H1 (cell line): ENCODE measurements at regions not wholly inside any gene's neighbourhood (a gene's known extent, or its start where the extent isn't known, plus 50 kb on each side); places are given as distances from the start of the nearest gene placed in this dataset.

Source experiments
- CTCF ChIA-PET: fragments of 300-600 bp; sonication (Branson Sonifier 250); formaldehyde crosslinking; loops from one replicate; lab custom pipeline; 2021; ENCODE audit not compliant: partially characterized antibody; lab: Charles Lee
- POLR2A ChIA-PET: fragments of 300-600 bp; sonication (Branson Sonifier 250); formaldehyde crosslinking; loops from one replicate; lab custom pipeline; 2021; ENCODE audit warnings: inconsistent platforms; ENCODE audit not compliant: partially characterized antibody; lab: Charles Lee
- DNase-seq, 2 experiments: peaks; one replicate each; pipeline versions ENCODE4 v3.0.0 to v3.0.0-alpha.2; 2010 to 2022; ENCODE audit warnings: low spot score in 2 of 2, low read depth in 1 of 2, mixed read lengths in 1 of 2
- FAIRE-seq: peaks from 2 replicates; lab custom pipeline; 2011; peaks lifted over from hg19 to GRCh38; lab: Jason Lieb, UNC
- H2AFZ ChIP-seq: 2 replicates; pipeline ENCODE4 v1.8.1; 2012; ENCODE audit warnings: low read length, inconsistent platforms
- H2AK5ac ChIP-seq: 2 replicates; pipeline ENCODE4 v1.6.1; 2013; ENCODE audit warnings: low read depth, low read length
- H2BK120ac ChIP-seq: replicated peaks from 2 replicates; pipeline ENCODE3; 2013; ENCODE audit warnings: low read depth, low read length, inconsistent platforms
- H2BK12ac ChIP-seq: 2 replicates; pipeline ENCODE4 v1.6.1; 2013; ENCODE audit warnings: low read depth, low read length
- H2BK15ac ChIP-seq: 2 replicates; pipeline ENCODE4 v1.6.1; 2013; ENCODE audit warnings: low read length
- H2BK20ac ChIP-seq: 2 replicates; pipeline ENCODE4 v1.6.1; 2013; ENCODE audit warnings: low read length
- H2BK5ac ChIP-seq: 2 replicates; pipeline ENCODE4 v1.6.1; 2013; ENCODE audit warnings: low read depth, low read length
- H3K14ac ChIP-seq: 2 replicates; pipeline ENCODE4 v1.6.1; 2013; ENCODE audit warnings: inconsistent platforms; ENCODE audit not compliant: insufficient read length
- H3K18ac ChIP-seq: 2 replicates; pipeline ENCODE4 v1.6.1; 2013; ENCODE audit warnings: low read length; ENCODE audit errors: extremely low read depth
- H3K23ac ChIP-seq: 2 replicates; pipeline ENCODE4 v1.6.1; 2013; ENCODE audit warnings: inconsistent platforms; ENCODE audit not compliant: insufficient read length
- H3K23me2 ChIP-seq: 2 replicates; pipeline ENCODE4 v1.6.1; 2013; ENCODE audit warnings: low read depth, low read length
- H3K27ac ChIP-seq: 2 replicates; pipeline ENCODE4 v1.6.1; 2011; ENCODE audit warnings: low read depth, low read length, inconsistent platforms
- H3K27me3 ChIP-seq, 4 experiments: replicated peaks in 1 of 4; 1 replicate in 1 of 4; 2 replicates in 3 of 4; pipeline versions ENCODE4 v1.6.1 to v1.8.1; 2011 to 2013; ENCODE audit warnings: low read length in 3 of 4, mild to moderate bottlenecking in 3 of 4, inconsistent platforms in 2 of 4, mixed read lengths in 2 of 4, moderate library complexity in 1 of 4; ENCODE audit not compliant: control insufficient read depth in 3 of 4, insufficient read depth in 3 of 4; ENCODE audit errors: extremely low read depth in 1 of 4
- H3K36me3 ChIP-seq, 4 experiments: 2 replicates each; pipeline versions ENCODE4 v1.6.1 to v1.8.1; 2011 to 2013; ENCODE audit warnings: mild to moderate bottlenecking in 4 of 4, low read length in 3 of 4, moderate library complexity in 2 of 4, control low read depth in 1 of 4, inconsistent platforms in 1 of 4; ENCODE audit not compliant: insufficient read depth in 4 of 4, control insufficient read depth in 2 of 4
- H3K4ac ChIP-seq: replicated peaks from 2 replicates; pipeline ENCODE3; 2013; ENCODE audit warnings: low read length, low read depth, mixed read lengths, inconsistent platforms; ENCODE audit not compliant: insufficient read length
- H3K4me1 ChIP-seq, 4 experiments: replicated peaks in 1 of 4; 1 replicate in 1 of 4; 2 replicates in 3 of 4; pipeline versions ENCODE4 v1.6.1 to v1.8.1; 2011 to 2013; ENCODE audit warnings: low read length in 3 of 4, inconsistent platforms in 2 of 4, mixed read lengths in 1 of 4; ENCODE audit not compliant: insufficient read depth in 4 of 4, control insufficient read depth in 3 of 4
- H3K4me2 ChIP-seq, 2 experiments: 2 replicates each; pipeline versions ENCODE4 v1.6.1 to v1.8.1; 2011 to 2013; ENCODE audit warnings: low read depth in 2 of 2, low read length in 2 of 2, control low read depth in 1 of 2, inconsistent platforms in 1 of 2, mild to moderate bottlenecking in 1 of 2; ENCODE audit not compliant: insufficient read depth in 1 of 2
- H3K4me3 ChIP-seq, 4 experiments: fragments of 200-600, 300-600 bp in 1 of 4; sonication (generic), shearing (Covaris generic), sonication (Bioruptor Twin) in 1 of 4; 2 replicates each; pipeline versions ENCODE4 v1.5.1 to v1.8.1; 2011 to 2016; ENCODE audit warnings: low read length in 4 of 4, low read depth in 3 of 4, control low read depth in 2 of 4, inconsistent platforms in 2 of 4, mild to moderate bottlenecking in 2 of 4, mixed read lengths in 1 of 4, moderate library complexity in 1 of 4; ENCODE audit not compliant: insufficient read depth in 2 of 4; ENCODE audit errors: extremely low read depth in 1 of 4
- H3K56ac ChIP-seq: replicated peaks from 2 replicates; pipeline ENCODE3; 2013; ENCODE audit warnings: low read depth, mild to moderate bottlenecking, mixed read lengths, low read length, inconsistent platforms; ENCODE audit not compliant: insufficient read length
- H3K79me1 ChIP-seq: 2 replicates; pipeline ENCODE4 v1.6.1; 2013; ENCODE audit warnings: low read depth, low read length, control low read depth
- H3K79me2 ChIP-seq, 2 experiments: 2 replicates each; pipeline versions ENCODE4 v1.6.1 to v1.8.1; 2012 to 2013; ENCODE audit warnings: low read length in 2 of 2, mild to moderate bottlenecking in 2 of 2, inconsistent platforms in 1 of 2; ENCODE audit not compliant: insufficient read depth in 2 of 2, control insufficient read depth in 1 of 2
- H3K9ac ChIP-seq, 4 experiments: replicated peaks in 1 of 4; 1 replicate in 1 of 4; 2 replicates in 3 of 4; pipeline versions ENCODE4 v1.6.1 to v1.8.1; 2011 to 2013; ENCODE audit warnings: low read depth in 3 of 4, low read length in 3 of 4, control low read depth in 2 of 4, mild to moderate bottlenecking in 2 of 4, moderate library complexity in 2 of 4, inconsistent platforms in 1 of 4; ENCODE audit errors: extremely low read depth in 1 of 4
- H3K9me3 ChIP-seq, 2 experiments: 2 replicates each; pipeline versions ENCODE4 v1.6.1 to v1.8.1; 2012 to 2013; ENCODE audit warnings: mild to moderate bottlenecking in 2 of 2, moderate library complexity in 2 of 2, control low read depth in 1 of 2, inconsistent platforms in 1 of 2, low read depth in 1 of 2, low read length in 1 of 2, mixed read lengths in 1 of 2; ENCODE audit not compliant: insufficient read depth in 2 of 2
- H4K20me1 ChIP-seq, 2 experiments: replicated peaks in 1 of 2; 2 replicates each; pipeline versions ENCODE3 to v1.8.1; 2011 to 2013; ENCODE audit warnings: inconsistent platforms in 2 of 2, low read length in 2 of 2, mild to moderate bottlenecking in 1 of 2; ENCODE audit not compliant: insufficient read depth in 2 of 2, control insufficient read depth in 1 of 2
- H4K5ac ChIP-seq: 2 replicates; pipeline ENCODE4 v1.6.1; 2013; ENCODE audit warnings: low read length, low read depth, mixed read lengths, inconsistent platforms; ENCODE audit not compliant: insufficient read length
- H4K8ac ChIP-seq: 2 replicates; pipeline ENCODE4 v1.8.0; 2013; ENCODE audit warnings: mild to moderate bottlenecking, moderate library complexity, low read length, inconsistent platforms; ENCODE audit not compliant: insufficient read depth; ENCODE audit errors: extremely low read depth
- H4K91ac ChIP-seq: replicated peaks from 2 replicates; pipeline ENCODE3; 2013; ENCODE audit warnings: low read length, mixed read lengths, inconsistent platforms; ENCODE audit not compliant: insufficient read length
- CHD7 ChIP-seq: fragments of 300-600 bp; sonication (generic); IDR thresholded peaks from 2 replicates; pipeline ENCODE4 v1.7.1; 2012; ENCODE audit warnings: low read length, moderate library complexity, mild to moderate bottlenecking, inconsistent platforms; ENCODE audit not compliant: insufficient replicate concordance
- WGBS, 2 experiments: shearing (Covaris generic) in 1 of 2; methylation state at CpG; one replicate each; pipeline versions ENCODE4 v1.1.6 to v1.1.7; 2013 to 2015; ENCODE audit warnings: low lambda C conversion rate in 2 of 2, mixed read lengths in 2 of 2, inconsistent platforms in 1 of 2, low coverage in 1 of 2, missing lambda C conversion rate in 1 of 2; ENCODE audit not compliant: insufficient replicate concordance in 2 of 2, insufficient coverage in 1 of 2, insufficient read length in 1 of 2; ENCODE audit errors: extremely low coverage in 1 of 2, missing lambda C conversion rate in 1 of 2; 5-methylcytosine and 5-hydroxymethylcytosine counted together

- no peak overlapping the region for H2BK5ac ChIP-seq
- WGBS, 2 experiments: 50% methylated on average over 1 of the region's 1 CpG; no CpG with 5 or more reads in 1 of the 2 experiments
- no peak overlapping the region for H3K4ac ChIP-seq
- no peak for DNase-seq
- CTCF ChIA-PET: no interaction called here
- no peak for FAIRE-seq
- no peak overlapping the region for H3K14ac ChIP-seq
- no peak overlapping the region for H3K4me3 ChIP-seq
- no peak overlapping the region for H3K4me2 ChIP-seq
- no peak overlapping the region for H4K5ac ChIP-seq
- no peaks in the 10 kb centered on the region for H4K20me1 ChIP-seq
- no peaks in the 10 kb centered on the region for H3K79me1 ChIP-seq
- H3K27me3 ChIP-seq: no peaks in the 10 kb centered on the region
- peaks cover 2 to 7% of the 10 kb centered on the region in 2 experiments for H3K9me3 ChIP-seq
- H4K8ac ChIP-seq: no peak overlapping the region
- no peaks in the 10 kb centered on the region for H3K4me1 ChIP-seq
- no peak overlapping the region for H2BK15ac ChIP-seq
- no peaks in the 10 kb centered on the region for H3K36me3 ChIP-seq
- no peak overlapping the region for H2AK5ac ChIP-seq
- no peaks in the 10 kb centered on the region; the same call in 1 of the 2 replicates for H3K23me2 ChIP-seq
- no peak overlapping the region for H4K91ac ChIP-seq
- POLR2A ChIA-PET: no interaction called here
- H3K27ac ChIP-seq: no peak overlapping the region
- no peak overlapping the region for H2BK12ac ChIP-seq
- no peak overlapping the region for H3K18ac ChIP-seq
- H2BK120ac ChIP-seq: no peak overlapping the region
- no peak overlapping the region for H2BK20ac ChIP-seq
- no peak overlapping the region for H3K23ac ChIP-seq
- H3K56ac ChIP-seq: no peak overlapping the region
- no peaks in the 10 kb centered on the region for H3K79me2 ChIP-seq
- no peak overlapping the region for H2AFZ ChIP-seq
- no peak overlapping the region for H3K9ac ChIP-seq
- no peak for TF ChIP-seq CHD7
These were observed 354.0 kb upstream of the API5 start for GRCh38 chr11:42957831-42958230.
